ENCODE measurements at regions not wholly inside any gene's neighbourhood (a gene's known extent, or its start where the extent isn't known, plus 50 kb on each side); places are given as distances from the start of the nearest gene placed in this dataset.

DNA sequence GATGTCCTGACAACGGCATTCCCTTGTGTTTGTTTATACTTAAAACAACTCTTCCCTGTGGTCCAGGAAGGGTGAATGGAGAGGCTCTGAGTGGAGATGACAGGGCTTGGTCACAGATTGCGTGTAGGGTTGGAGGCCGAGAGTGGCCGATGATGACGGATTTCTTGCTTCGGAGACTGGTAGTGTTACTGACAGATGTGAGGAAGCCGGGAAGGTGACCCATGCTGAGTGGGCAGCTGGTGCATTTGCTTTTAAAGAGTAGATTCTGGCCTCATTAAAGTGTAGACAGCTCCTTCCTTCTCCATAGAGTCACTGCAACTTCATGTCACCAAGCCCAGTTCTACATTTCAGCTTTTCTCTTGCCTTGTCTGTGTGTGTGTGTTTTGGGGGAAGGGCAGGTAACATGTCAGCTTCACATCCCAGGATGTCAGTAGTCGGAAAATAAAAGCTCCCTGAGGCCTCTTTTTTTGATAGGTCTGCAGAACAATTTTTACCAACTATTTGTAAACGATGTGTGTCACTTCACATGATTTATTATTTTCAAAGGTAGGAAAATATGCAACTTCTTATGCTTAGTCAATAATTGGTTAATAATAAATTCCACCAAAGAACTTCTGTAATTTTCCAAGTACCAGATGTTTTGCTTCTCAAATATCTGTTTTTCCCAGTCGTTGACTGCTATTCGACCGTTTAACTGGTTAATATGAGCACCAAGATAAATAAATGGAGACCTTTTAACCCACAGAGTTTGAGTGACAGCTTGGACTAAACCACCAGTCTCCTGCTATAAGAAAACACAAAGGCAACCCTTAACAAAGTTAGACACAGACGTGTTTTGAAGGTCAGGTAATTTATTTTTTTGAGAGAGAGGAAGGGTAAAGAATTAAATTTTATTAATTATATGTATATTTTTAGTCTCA lies 436.9 kb downstream of the SLC4A3 start:
- Histone ChIP-seq H3K36me3 (no peaks in the 10 kb centered on the region), H3K4me1 (ENCODE audit: insufficient read depth) (peaks cover 4% of the 10 kb centered on the region), H3K9me3 (no peaks in the 10 kb centered on the region), H3K27me3 (no peaks in the 10 kb centered on the region), H3K4me3 (no peak overlapping the region), H3K27ac (no peak overlapping the region)
- DNase-seq, result no peak
- intact Hi-C loops (cut with DNase I), result no loop called here
- 64 to 66% (median 66%) methylated on average over 13 of the region's 13 CpGs for WGBS, 3 donors
- TF ChIP-seq EP300 (IDR thresholded peaks at IDR 0.05), result no peak

- Histone ChIP-seq H3K27me3 (no peaks in the 10 kb centered on the region), H3K27ac (no peak overlapping the region), H3K4me3 (no peak overlapping the region), H3K9me3 (no peaks in the 10 kb centered on the region), H3K36me3 (no peaks in the 10 kb centered on the region), H3K4me1 (ENCODE audit: insufficient read depth) (peaks cover 4% of the 10 kb centered on the region)
- DNase-seq, result no peak
- 39 to 50% (median 45%) methylated on average over 2 of the region's 2 CpGs for WGBS, 3 donors
- TF ChIP-seq EP300 (IDR thresholded peaks at IDR 0.05) (no peak), CTCF (IDR thresholded peaks at IDR 0.05) (no peak), POLR2A (IDR thresholded peaks at IDR 0.05) (no peak)
- intact Hi-C loops (cut with DNase I), result no loop called here
Observed at GRCh38 chr2:220065581-220065980, 438.2 kb downstream of the SLC4A3 start.

DNA sequence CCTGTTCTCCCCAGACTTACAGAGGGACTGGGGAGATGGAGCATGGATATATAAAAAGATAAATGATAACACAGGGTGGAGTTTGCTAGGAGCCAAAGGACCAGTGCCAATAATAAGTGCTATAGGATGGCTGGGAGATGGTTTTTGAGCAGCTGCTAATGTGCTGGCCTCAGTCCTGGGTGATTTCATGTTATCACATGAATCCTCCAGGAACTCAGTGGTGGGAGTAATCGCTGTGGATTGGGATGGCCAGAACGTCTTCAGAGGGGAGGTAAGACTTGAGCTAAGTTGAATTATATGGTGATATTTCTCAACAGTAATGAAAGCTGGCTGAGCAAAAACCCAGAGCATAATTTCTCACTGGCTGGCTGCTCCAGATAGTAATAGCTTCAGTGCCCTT lies 441.4 kb downstream of the SLC4A3 start:
- TF ChIP-seq POLR2A (IDR thresholded peaks at IDR 0.05) (no peak), CTCF (IDR thresholded peaks at IDR 0.05) (no peak), EP300 (IDR thresholded peaks at IDR 0.05) (no peak)
- Histone ChIP-seq H3K27me3 (no peaks in the 10 kb centered on the region), H3K27ac (no peak overlapping the region), H3K4me1 (ENCODE audit: insufficient read depth) (peaks cover 7% of the 10 kb centered on the region), H3K36me3 (no peaks in the 10 kb centered on the region), H3K9me3 (no peaks in the 10 kb centered on the region), H3K4me3 (no peak overlapping the region)
- intact Hi-C loops (cut with DNase I), result no loop called here
- WGBS, 3 donors, result 7 to 14% (median 12%) methylated on average over 2 of the region's 2 CpGs
- DNase-seq, result no peak

GRCh38 chr2:220070349-220070748 lies 442.9 kb downstream of the SLC4A3 start:
- TF ChIP-seq CTCF (IDR thresholded peaks at IDR 0.05), result no peak
- no peak for TF ChIP-seq EP300 (IDR thresholded peaks at IDR 0.05)
- no peak for TF ChIP-seq POLR2A (IDR thresholded peaks at IDR 0.05)
- Histone ChIP-seq H3K9me3 (no peaks in the 10 kb centered on the region), H3K4me1 (ENCODE audit: insufficient read depth) (peaks cover 15% of the 10 kb centered on the region), H3K27ac (no peak overlapping the region), H3K27me3 (no peaks in the 10 kb centered on the region), H3K36me3 (no peaks in the 10 kb centered on the region), H3K4me3 (no peak overlapping the region)
- 92 to 100% (median 99%) methylated on average over 1 of the region's 1 CpG for WGBS, 3 donors
- intact Hi-C loops (cut with DNase I), result loop anchor here in 1 of 4 donors (10.0 kb wide), 1 partner anchor 66 kb away; no protein-coding TSS in a partner anchor
- no peak for DNase-seq

DNA sequence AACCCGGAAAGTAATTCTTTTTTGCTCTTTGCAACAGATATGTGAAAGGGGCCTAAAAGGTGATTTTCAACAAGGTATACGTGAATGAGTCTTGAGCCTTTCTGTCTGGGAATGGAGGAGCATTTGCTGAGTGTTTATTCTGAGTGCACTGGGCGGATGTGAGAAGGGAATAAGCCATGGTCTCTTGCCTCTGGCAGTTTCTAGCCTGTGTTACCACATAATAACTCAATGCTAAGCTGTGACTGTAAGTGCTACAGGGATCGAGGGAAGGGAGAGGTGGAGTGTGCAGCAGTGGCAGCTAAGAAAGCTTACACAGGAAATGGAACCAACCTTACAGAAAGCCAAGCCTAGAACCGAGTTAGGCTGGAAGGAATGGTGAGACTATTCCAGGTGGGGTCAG lies 444.3 kb downstream of the SLC4A3 start:
- 91 to 95% (median 94%) methylated on average over 5 of the region's 5 CpGs for WGBS, 3 donors
- Histone ChIP-seq H3K27ac (no peak overlapping the region), H3K4me1 (ENCODE audit: insufficient read depth) (peaks cover 24% of the 10 kb centered on the region), H3K36me3 (no peaks in the 10 kb centered on the region), H3K9me3 (no peaks in the 10 kb centered on the region), H3K4me3 (no peak overlapping the region), H3K27me3 (no peaks in the 10 kb centered on the region)
- intact Hi-C loops (cut with DNase I), result loop anchor here in 1 of 4 donors (10.0 kb wide), 1 partner anchor 67 kb away; no protein-coding TSS in a partner anchor
- TF ChIP-seq POLR2A (IDR thresholded peaks at IDR 0.05), result no peak
- TF ChIP-seq EP300 (IDR thresholded peaks at IDR 0.05), result no peak
- no peak for TF ChIP-seq CTCF (IDR thresholded peaks at IDR 0.05)
- DNase-seq, result no peak
